GM04503 (cell line): ENCODE measurements at regions not wholly inside any gene's neighbourhood (a gene's known extent, or its start where the extent isn't known, plus 50 kb on each side); places are given as distances from the start of the nearest gene placed in this dataset.

ENCODE experiments used
- DNase-seq: peaks from one replicate; pipeline ENCODE4 v3.0.0-alpha.2; 2012; ENCODE audit warnings: low read depth

- DNase-seq = no peak
These were observed 398.9 kb upstream of the ZNF507 start for GRCh38 chr19:31946491-31946890.

- no peak for DNase-seq
These were observed 397.8 kb upstream of the ZNF507 start for GRCh38 chr19:31947436-31948115.

- DNase-seq = no peak
These were observed 392.7 kb upstream of the ZNF507 start for GRCh38 chr19:31952693-31953092.

- no peak for DNase-seq
These were observed 390.3 kb upstream of the ZNF507 start for GRCh38 chr19:31955061-31955460.

- DNase-seq = no peak
These were observed 389.5 kb upstream of the ZNF507 start for GRCh38 chr19:31955884-31956283.

DNA sequence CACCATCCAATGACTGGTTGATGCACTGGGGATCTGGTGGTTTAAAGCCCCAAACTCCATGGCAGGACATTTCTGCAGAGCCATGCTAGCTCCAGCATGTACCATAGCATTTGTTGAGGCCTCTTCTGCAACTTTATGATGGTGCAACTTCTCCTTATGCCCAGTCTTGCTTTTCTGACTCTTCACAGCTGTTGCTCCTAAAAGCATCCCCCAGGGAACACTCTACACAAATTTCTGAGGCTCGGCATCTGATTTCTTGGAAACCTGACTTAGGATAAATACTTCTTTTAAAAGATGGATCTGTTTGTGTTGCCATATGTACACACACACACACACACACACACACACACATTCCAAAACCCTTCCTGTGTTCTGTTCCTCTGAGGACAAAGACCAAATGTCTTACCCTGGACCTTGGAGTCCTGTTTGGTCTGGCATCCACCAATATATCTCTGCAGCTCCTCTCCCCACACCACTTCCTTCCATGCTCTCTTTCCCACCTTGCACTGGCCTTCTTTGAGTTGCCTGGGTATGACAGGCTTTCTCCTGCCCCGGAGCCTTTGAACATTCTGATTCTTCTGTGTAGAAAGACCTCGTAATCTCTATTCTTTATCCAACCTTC lies 388.5 kb upstream of the ZNF507 start:
- no peak for DNase-seq

- DNase-seq = no peak
These were observed 387.7 kb upstream of the ZNF507 start for GRCh38 chr19:31957711-31958110.

DNA sequence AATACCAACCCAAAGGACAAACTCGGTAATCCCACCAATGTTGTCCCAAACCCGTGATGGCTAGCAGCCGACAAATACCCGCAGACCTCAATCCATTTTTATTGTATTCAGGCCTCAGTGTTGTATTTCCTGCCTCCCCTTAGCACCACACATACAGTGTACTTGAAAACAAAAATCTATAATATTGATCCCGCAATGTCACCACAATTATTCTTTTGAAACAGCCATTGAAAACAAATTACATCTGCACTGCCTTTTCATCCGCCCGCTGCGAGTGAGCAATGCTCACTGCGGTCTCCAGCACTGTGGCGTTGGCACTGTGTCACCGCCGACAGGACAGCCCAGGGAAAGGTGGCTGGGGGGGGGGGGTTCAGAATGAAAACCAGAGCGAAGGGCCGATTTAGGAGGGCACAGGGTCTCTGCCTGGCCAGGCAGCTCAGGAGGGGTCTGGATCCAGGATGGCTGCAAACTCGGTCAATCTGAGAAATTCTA lies 385.8 kb upstream of the ZNF507 start:
- no peak for DNase-seq

GRCh38 chr19:31960474-31960873 lies 384.9 kb upstream of the ZNF507 start:
- no peak for DNase-seq

DNA sequence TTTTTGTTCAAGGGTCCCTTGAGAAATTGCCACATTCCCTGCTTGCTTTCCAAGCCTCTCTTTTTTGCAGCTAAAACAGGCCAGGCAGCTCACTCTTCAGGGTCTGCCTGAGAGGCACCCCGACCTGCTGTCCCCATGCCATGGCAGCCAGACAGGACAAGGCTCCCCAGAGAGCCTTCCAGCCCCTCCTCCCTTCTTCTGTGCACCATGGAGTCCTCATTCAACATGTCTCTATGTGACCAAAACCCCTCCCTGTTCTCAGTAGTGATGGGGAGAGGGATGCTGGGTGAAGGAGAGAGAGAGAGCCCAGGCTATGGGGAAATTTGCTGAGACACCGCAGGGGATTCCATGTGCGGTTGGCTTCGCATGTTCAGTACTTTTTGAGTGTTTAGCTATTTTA lies 384.2 kb upstream of the ZNF507 start:
- no peak for DNase-seq

- DNase-seq = no peak
These were observed 383.7 kb upstream of the ZNF507 start for GRCh38 chr19:31961667-31962066.

- no peak for DNase-seq
These were observed 382.8 kb upstream of the ZNF507 start for GRCh38 chr19:31962561-31962996.

GRCh38 chr19:31963746-31964145 lies 381.7 kb upstream of the ZNF507 start:
- DNase-seq = no peak

- DNase-seq = no peak
These were observed 376.4 kb upstream of the ZNF507 start for GRCh38 chr19:31969016-31969415.

DNA sequence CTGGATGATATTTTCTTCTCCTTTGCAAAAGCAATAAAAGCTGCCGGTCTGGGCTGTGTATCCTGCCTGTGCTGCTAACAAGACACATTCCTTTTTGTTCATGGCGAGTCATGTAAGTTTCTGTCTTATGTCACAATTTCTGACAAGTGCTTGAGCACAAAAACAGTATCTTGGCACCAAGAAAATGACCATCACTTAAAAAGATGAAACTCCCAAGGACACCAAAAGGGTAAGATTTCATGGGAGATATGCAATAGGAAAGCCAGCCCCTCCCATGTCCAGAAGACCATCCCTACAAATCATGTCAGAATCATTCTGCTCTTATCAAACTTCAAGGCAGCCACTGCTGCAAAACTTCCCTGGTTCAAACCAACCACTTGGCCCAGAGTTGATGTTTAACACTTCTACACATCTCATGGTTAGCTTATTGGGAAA lies 375.4 kb upstream of the ZNF507 start:
- no peak for DNase-seq

- DNase-seq = no peak
These were observed 371.1 kb upstream of the ZNF507 start for GRCh38 chr19:31974290-31974689.

GRCh38 chr19:31974941-31975340 lies 370.5 kb upstream of the ZNF507 start:
- DNase-seq = no peak

- DNase-seq = no peak
These were observed 369.9 kb upstream of the ZNF507 start for GRCh38 chr19:31975461-31975860.

- no peak for DNase-seq
These were observed 368.5 kb upstream of the ZNF507 start for GRCh38 chr19:31976775-31977536.

DNA sequence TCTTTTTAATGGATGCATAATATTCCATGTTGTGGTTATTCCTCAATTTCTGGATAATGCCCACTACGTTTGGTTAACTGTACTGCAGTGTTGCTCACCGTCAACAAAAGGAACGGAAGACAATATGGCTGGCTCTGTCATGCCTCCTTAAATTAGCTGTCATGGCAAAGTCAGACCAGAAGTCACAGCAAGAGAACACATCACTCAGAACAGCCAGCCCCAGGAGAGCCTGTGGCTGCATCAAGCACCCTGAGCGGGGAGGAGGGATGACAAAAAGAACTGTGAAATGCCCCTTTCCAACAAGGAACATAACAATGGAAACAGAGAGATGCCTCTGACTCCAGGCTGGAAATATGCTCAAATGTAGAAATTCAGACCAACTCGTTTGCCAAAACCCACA lies 366.0 kb upstream of the ZNF507 start:
- no peak for DNase-seq

- no peak for DNase-seq
These were observed 365.3 kb upstream of the ZNF507 start for GRCh38 chr19:31979949-31980670.

- DNase-seq = no peak
These were observed 364.6 kb upstream of the ZNF507 start for GRCh38 chr19:31980796-31981195.
